Tibial artery (tissue), 4 donors: ENCODE measurements at regions not wholly inside any gene's neighbourhood (a gene's known extent, or its start where the extent isn't known, plus 50 kb on each side); places are given as distances from the start of the nearest gene placed in this dataset.

ENCODE experiments used
- DNase-seq, 2 donors: peaks; one replicate each; pipeline ENCODE4 v3.0.0-alpha.2; 2019
- H3K27ac ChIP-seq, 2 donors: fragments of 200-600 bp; sonication (generic) in 1 of 2; 1 replicate in 1 of 2; 2 replicates in 1 of 2; pipeline ENCODE4 v1.5.1; 2018 to 2019; ENCODE audit warnings: mild to moderate bottlenecking in 1 of 2
- H3K27me3 ChIP-seq, 2 donors: fragments of 200-600 bp; sonication (generic) in 1 of 2; one replicate each; pipeline versions ENCODE4 v1.5.1 to v1.6.0; 2016 to 2019
- H3K36me3 ChIP-seq, 3 donors: fragments of 200-600 bp; sonication (generic) in 2 of 3; one replicate each; pipeline ENCODE4 v1.5.1; 2016 to 2019; ENCODE audit warnings: mild to moderate bottlenecking in 2 of 3
- H3K4me1 ChIP-seq, 4 donors: fragments of 200-600 bp; sonication (generic) in 2 of 4; 1 replicate in 3 of 4; 2 replicates in 1 of 4; pipeline ENCODE4 v1.5.1; 2016 to 2019
- H3K4me3 ChIP-seq, 2 donors: fragments of 200-600 bp; sonication (generic) in 1 of 2; 1 replicate in 1 of 2; 2 replicates in 1 of 2; pipeline ENCODE4 v1.5.1; 2018 to 2019; ENCODE audit warnings: mild to moderate bottlenecking in 2 of 2
- H3K9me3 ChIP-seq, 3 donors: fragments of 200-600 bp; sonication (generic) in 1 of 3; one replicate each; pipeline ENCODE4 v1.5.1; 2016 to 2019
- intact Hi-C: fragments of 100-400 bp; cut with DNase I; formaldehyde crosslinking; loops from one replicate; pipeline ENCODE4 v1.15.0; 2023; ENCODE audit warnings: low total_unique reads
- TF ChIP-seq, protein P1 (sequence below), 2 experiments: fragments of 200-600 bp in 1 of 2; fragments of 450-650 bp in 1 of 2; IDR thresholded peaks; one replicate each; pipeline ENCODE4 v1.5.1; 2017 to 2019; ENCODE audit warnings: antibody characterized with exemption in 2 of 2, mild to moderate bottlenecking in 1 of 2, moderate library complexity in 1 of 2

GRCh38 chr13:34349091-34349722, 531.3 kb downstream of the RFC3 start:
- TF ChIP-seq, protein P1, sequence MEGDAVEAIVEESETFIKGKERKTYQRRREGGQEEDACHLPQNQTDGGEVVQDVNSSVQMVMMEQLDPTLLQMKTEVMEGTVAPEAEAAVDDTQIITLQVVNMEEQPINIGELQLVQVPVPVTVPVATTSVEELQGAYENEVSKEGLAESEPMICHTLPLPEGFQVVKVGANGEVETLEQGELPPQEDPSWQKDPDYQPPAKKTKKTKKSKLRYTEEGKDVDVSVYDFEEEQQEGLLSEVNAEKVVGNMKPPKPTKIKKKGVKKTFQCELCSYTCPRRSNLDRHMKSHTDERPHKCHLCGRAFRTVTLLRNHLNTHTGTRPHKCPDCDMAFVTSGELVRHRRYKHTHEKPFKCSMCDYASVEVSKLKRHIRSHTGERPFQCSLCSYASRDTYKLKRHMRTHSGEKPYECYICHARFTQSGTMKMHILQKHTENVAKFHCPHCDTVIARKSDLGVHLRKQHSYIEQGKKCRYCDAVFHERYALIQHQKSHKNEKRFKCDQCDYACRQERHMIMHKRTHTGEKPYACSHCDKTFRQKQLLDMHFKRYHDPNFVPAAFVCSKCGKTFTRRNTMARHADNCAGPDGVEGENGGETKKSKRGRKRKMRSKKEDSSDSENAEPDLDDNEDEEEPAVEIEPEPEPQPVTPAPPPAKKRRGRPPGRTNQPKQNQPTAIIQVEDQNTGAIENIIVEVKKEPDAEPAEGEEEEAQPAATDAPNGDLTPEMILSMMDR (IDR thresholded peaks at IDR 0.05), result no peak
- H3K9me3 ChIP-seq, result no peaks in the 10 kb centered on the region
- H3K4me3 ChIP-seq, result no peak overlapping the region
- H3K4me1 ChIP-seq, result peaks cover 0 to 3% (median 0%) of the 10 kb centered on the region in 4 donors
- intact Hi-C loops, result no loop called here
- peak; percentile 69 to 71 for DNase-seq
- H3K27me3 ChIP-seq, result no peaks in the 10 kb centered on the region
- no peak overlapping the region for H3K27ac ChIP-seq
- H3K36me3 ChIP-seq, result no peaks in the 10 kb centered on the region

DNA sequence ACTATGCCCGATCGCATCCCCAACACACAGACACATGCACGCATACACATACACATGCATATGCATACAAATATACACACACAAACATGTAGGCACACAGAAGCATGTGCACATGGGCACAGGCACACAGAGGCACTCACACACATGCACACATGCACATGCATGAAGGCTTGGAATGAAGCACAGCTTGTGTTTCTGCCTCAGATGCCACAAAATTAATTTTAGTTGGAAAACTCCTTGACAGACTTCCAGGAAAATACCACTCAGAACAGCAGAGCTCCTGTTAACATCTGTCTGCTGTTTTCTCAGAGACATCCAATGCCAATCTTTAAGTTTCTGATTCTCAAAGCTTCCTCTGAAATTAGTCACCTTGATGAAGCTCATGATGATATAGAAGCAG, 532.7 kb downstream of the RFC3 start:
- DNase-seq, result no peak
- intact Hi-C loops, result no loop called here
- TF ChIP-seq, protein P1 (IDR thresholded peaks at IDR 0.05), result no peak
- no peak overlapping the region for H3K27ac ChIP-seq
- H3K4me1 ChIP-seq, result peaks cover 0 to 3% (median 0%) of the 10 kb centered on the region in 4 donors
- no peaks in the 10 kb centered on the region for H3K36me3 ChIP-seq
- no peak overlapping the region for H3K4me3 ChIP-seq
- no peaks in the 10 kb centered on the region for H3K27me3 ChIP-seq
- no peaks in the 10 kb centered on the region for H3K9me3 ChIP-seq

DNA sequence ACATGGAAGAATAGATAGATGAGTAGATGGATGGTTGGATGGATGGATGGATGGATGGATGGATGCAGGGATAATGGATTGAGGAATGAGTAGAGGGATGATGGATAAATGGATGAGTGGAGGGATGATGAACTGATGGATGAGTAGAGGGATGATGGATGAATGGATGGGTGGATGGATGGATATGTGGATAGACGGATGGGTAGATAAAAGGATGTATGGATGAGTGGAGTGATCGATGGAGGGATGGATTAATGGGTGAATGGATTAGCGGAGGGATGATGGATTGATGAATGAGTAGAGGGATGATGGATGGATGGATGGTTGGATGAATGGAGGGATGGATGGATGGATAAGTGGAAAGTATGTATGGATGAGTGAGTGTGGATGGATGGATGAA, 533.2 kb downstream of the RFC3 start:
- H3K4me3 ChIP-seq, result no peak overlapping the region
- intact Hi-C loops, result no loop called here
- TF ChIP-seq, protein P1 (IDR thresholded peaks at IDR 0.05), result no peak

DNA sequence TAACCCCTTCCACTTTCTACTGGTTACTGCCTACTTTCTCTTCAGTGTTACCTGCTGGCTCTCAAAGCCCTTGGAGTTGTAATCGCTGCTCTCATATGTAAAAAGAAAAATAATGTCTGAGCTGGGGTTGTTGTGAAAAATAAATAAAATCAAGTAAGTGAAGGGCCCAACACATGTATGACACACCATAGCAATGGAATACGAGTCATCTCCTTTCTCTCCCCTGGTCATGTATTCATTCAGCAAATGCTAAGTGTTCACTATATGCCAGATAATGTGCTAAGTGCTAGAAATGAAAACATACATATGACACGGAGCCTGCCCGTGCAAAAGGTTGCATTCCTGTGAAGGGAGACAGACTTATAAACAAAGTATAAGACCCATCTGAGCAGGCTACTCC, 535.0 kb downstream of the RFC3 start:
- H3K27ac ChIP-seq, result no peak overlapping the region
- no peak overlapping the region for H3K4me3 ChIP-seq
- no peaks in the 10 kb centered on the region for H3K9me3 ChIP-seq
- intact Hi-C loops, result no loop called here
- peaks cover 0 to 18% (median 10%) of the 10 kb centered on the region in 4 donors for H3K4me1 ChIP-seq
- DNase-seq, result no peak
- H3K36me3 ChIP-seq, result no peaks in the 10 kb centered on the region
- H3K27me3 ChIP-seq, result no peaks in the 10 kb centered on the region
- TF ChIP-seq, protein P1 (IDR thresholded peaks at IDR 0.05), result no peak

More for the DNA sequence above, 533.2 kb downstream of the RFC3 start:
- H3K4me1 ChIP-seq, result peaks cover 0 to 3% (median 0%) of the 10 kb centered on the region in 4 donors
- no peaks in the 10 kb centered on the region for H3K36me3 ChIP-seq
- H3K27me3 ChIP-seq, result no peaks in the 10 kb centered on the region
- H3K9me3 ChIP-seq, result no peaks in the 10 kb centered on the region
- no peak for DNase-seq
- no peak overlapping the region for H3K27ac ChIP-seq

DNA sequence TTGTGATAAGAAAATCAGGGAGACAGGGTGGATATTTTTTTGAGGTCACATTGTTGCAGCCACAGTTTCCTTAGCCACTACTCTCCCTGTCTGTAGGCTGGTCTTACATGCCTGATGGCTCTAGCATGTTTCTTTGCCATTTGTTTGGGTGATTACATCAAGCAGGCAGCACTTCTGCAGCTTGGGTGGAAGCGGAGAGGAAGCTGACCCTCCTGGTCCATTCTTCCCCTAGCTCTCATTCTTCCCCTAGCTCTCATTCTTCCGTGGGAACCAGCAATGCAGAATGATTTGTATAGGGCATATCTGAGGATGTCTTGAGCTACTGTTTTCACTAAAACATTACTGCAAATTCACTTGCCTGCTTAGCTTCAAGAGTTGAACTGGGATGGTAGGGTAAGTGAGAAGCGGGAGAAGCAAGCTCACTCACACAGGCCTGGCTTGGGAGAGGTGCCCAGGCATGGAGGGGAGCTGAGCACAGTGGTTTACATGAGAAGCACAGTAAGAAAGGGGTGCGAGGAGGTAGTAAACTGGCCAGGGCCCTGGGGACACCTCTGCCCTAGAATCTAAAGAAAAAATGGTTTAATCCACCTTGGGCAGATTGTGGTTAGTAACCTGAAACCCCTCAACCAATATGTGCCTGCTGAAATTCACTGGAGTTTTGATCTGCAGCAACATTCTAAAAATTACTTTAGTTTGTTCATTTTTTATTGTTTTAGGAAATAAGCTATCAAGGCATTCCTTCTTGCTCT, 538.9 kb downstream of the RFC3 start:
- Histone ChIP-seq H3K4me1 (peaks cover 0 to 31% (median 11%) of the 10 kb centered on the region in 4 donors), H3K9me3 (no peaks in the 10 kb centered on the region), H3K27ac (peak overlapping the region; percentile 22 to 45), H3K27me3 (no peaks in the 10 kb centered on the region), H3K36me3 (no peaks in the 10 kb centered on the region), H3K4me3 (no peak overlapping the region)
- DNase-seq, result no peak
- TF ChIP-seq, protein P1 (IDR thresholded peaks at IDR 0.05), result no peak
- intact Hi-C loops, result no loop called here
